ENCODE measurements at regions not wholly inside any gene's neighbourhood (a gene's known extent, or its start where the extent isn't known, plus 50 kb on each side); places are given as distances from the start of the nearest gene placed in this dataset.

DNA sequence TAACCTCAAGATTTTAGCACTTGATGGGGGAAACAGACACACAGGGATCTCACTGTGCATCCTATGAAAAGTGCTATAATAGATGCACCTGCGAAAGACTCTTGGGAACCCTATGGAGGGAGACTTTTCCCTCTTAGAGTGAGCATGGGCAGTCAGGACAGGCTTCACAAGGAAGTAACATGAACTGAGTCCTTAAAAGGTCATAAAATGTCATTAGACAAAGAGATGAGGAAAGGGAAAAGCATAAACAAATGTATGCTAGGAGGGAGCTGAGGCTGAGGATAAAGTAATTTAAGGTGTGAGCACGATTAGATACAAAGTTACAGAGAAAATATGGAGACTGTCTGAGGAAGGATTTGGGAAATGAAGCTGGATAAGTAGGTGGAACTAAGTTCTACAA lies 60.6 kb upstream of the MIER3 start:
- TF ChIP-seq, protein P1, sequence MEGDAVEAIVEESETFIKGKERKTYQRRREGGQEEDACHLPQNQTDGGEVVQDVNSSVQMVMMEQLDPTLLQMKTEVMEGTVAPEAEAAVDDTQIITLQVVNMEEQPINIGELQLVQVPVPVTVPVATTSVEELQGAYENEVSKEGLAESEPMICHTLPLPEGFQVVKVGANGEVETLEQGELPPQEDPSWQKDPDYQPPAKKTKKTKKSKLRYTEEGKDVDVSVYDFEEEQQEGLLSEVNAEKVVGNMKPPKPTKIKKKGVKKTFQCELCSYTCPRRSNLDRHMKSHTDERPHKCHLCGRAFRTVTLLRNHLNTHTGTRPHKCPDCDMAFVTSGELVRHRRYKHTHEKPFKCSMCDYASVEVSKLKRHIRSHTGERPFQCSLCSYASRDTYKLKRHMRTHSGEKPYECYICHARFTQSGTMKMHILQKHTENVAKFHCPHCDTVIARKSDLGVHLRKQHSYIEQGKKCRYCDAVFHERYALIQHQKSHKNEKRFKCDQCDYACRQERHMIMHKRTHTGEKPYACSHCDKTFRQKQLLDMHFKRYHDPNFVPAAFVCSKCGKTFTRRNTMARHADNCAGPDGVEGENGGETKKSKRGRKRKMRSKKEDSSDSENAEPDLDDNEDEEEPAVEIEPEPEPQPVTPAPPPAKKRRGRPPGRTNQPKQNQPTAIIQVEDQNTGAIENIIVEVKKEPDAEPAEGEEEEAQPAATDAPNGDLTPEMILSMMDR (conservative IDR thresholded peaks at IDR 0.05 in 1 of 2, IDR thresholded peaks at IDR 0.05 in 1 of 2; ENCODE audit: extremely low read depth in 1 of 2, insufficient read depth in 1 of 2, low read depth in 1 of 2, low read length in 2 of 2), result no peak
- no peak for TF ChIP-seq EZH2 (IDR thresholded peaks at IDR 0.05; ENCODE audit: borderline replicate concordance, low read length)
